NT2/D1 (cell line): ENCODE measurements at regions not wholly inside any gene's neighbourhood (a gene's known extent, or its start where the extent isn't known, plus 50 kb on each side); places are given as distances from the start of the nearest gene placed in this dataset.

Source experiments
- SUZ12 ChIP-seq: IDR thresholded peaks from 2 replicates; pipeline ENCODE4 v1.6.1; 2011; ENCODE audit not compliant: insufficient read length, insufficient read depth; ENCODE audit errors: extremely low read depth
- YY1 ChIP-seq: IDR thresholded peaks from 2 replicates; pipeline ENCODE4 v1.6.1; 2011; ENCODE audit not compliant: insufficient read length, insufficient read depth
- ZNF274 ChIP-seq: IDR thresholded peaks from 2 replicates; pipeline ENCODE4 v1.6.1; 2011; ENCODE audit warnings: mild to moderate bottlenecking, low read depth, low read length

GRCh38 chr18:73147590-73147989, 279.8 kb upstream of the NETO1 start:
- no peak for TF ChIP-seq SUZ12
- TF ChIP-seq ZNF274 = no peak
- no peak for TF ChIP-seq YY1
